ENCODE measurements at regions not wholly inside any gene's neighbourhood (a gene's known extent, or its start where the extent isn't known, plus 50 kb on each side); places are given as distances from the start of the nearest gene placed in this dataset.
"Not testable (repeated sequence)": the region's sequence is repeated elsewhere in the genome, so short reads cannot be mapped to it uniquely, and the experiment has no call there.

DNA sequence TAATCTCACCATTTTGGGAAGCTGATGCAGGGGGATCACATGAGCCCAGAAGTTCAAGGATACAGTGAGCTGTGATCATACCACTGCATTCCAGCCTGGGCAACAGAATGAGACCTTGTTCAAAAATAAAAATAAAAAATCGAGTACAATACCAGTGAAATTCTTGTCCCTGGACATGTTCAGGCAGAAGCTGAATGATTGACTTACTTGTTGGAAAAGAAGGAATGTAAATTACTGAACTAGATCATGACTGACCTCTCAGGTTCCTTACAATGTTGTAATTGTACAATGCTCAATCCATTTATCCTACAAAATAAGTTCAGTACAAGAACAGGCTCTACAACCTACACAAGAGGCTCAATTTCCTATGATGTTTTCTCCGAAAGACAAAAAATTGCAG, 1010.4 kb downstream of the TLE1 start:
- intact Hi-C loops (cut with DNase I; ENCODE audit: low total_unique reads), result no loop called here
- no peak overlapping the region for H3K4me3 ChIP-seq (ENCODE audit: low read depth, poor library complexity, severe bottlenecking)
- TF ChIP-seq, protein P1, sequence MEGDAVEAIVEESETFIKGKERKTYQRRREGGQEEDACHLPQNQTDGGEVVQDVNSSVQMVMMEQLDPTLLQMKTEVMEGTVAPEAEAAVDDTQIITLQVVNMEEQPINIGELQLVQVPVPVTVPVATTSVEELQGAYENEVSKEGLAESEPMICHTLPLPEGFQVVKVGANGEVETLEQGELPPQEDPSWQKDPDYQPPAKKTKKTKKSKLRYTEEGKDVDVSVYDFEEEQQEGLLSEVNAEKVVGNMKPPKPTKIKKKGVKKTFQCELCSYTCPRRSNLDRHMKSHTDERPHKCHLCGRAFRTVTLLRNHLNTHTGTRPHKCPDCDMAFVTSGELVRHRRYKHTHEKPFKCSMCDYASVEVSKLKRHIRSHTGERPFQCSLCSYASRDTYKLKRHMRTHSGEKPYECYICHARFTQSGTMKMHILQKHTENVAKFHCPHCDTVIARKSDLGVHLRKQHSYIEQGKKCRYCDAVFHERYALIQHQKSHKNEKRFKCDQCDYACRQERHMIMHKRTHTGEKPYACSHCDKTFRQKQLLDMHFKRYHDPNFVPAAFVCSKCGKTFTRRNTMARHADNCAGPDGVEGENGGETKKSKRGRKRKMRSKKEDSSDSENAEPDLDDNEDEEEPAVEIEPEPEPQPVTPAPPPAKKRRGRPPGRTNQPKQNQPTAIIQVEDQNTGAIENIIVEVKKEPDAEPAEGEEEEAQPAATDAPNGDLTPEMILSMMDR (IDR thresholded peaks at IDR 0.05), result no peak
- no peak for TF ChIP-seq POLR2A (IDR thresholded peaks at IDR 0.05)
- no peak for DNase-seq (ENCODE audit: low spot score in 2 of 2)
- WGBS, 2 donors, result 62 to 65% methylated on average over 2 of the region's 2 CpGs

DNA sequence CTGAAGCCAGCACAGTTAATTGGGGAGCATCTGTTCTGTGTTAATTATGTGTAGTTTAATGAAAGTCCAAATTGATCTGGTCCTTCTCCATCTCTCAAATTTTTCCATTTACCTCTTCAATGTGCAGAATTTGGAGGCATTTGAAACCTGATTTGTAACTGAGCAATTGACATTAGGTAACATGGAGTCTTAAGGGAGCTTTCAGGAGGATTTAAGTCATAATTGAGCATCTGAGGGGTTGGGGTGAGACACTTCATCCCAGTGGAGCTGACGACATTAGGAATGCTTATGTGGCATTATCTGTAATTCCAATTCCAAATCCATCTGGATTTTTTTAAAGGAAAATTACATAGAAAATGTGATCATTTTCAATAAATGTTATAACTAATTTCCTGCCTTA, 1015.9 kb downstream of the TLE1 start:
- intact Hi-C loops (cut with DNase I; ENCODE audit: low total_unique reads), result no loop called here
- H3K4me3 ChIP-seq (ENCODE audit: low read depth, poor library complexity, severe bottlenecking), result no peak overlapping the region
- no peak for DNase-seq (ENCODE audit: low spot score in 2 of 2)
- 52 to 70% methylated on average over 1 of the region's 1 CpG for WGBS, 2 donors
- TF ChIP-seq, protein P1 (IDR thresholded peaks at IDR 0.05), result no peak
- no peak for TF ChIP-seq POLR2A (IDR thresholded peaks at IDR 0.05)

DNA sequence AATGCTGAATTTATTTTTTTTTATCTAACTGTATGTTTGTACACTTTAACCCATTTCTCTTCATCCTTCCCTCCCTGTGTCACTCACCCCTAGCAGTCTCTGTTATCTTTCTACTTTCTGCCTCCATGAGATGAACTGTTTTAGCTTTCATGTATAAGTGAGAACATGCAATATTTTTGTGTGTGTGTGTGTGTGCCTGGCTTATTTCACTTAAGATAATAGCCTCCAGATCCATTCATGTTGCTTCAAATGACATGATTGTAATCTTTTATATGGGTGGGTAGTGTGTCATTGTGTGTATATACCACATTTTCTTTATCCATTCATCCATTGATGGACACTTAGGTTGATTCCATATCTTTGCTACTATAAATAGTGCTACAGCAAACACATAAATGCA, 1023.9 kb downstream of the TLE1 start:
- intact Hi-C loops (cut with DNase I; ENCODE audit: low total_unique reads), result no loop called here
- DNase-seq (ENCODE audit: low spot score in 2 of 2), result no peak
- no peak for TF ChIP-seq POLR2A (IDR thresholded peaks at IDR 0.05)
- TF ChIP-seq, protein P1 (IDR thresholded peaks at IDR 0.05), result no peak
- H3K4me3 ChIP-seq (ENCODE audit: low read depth, poor library complexity, severe bottlenecking), result no peak overlapping the region

DNA sequence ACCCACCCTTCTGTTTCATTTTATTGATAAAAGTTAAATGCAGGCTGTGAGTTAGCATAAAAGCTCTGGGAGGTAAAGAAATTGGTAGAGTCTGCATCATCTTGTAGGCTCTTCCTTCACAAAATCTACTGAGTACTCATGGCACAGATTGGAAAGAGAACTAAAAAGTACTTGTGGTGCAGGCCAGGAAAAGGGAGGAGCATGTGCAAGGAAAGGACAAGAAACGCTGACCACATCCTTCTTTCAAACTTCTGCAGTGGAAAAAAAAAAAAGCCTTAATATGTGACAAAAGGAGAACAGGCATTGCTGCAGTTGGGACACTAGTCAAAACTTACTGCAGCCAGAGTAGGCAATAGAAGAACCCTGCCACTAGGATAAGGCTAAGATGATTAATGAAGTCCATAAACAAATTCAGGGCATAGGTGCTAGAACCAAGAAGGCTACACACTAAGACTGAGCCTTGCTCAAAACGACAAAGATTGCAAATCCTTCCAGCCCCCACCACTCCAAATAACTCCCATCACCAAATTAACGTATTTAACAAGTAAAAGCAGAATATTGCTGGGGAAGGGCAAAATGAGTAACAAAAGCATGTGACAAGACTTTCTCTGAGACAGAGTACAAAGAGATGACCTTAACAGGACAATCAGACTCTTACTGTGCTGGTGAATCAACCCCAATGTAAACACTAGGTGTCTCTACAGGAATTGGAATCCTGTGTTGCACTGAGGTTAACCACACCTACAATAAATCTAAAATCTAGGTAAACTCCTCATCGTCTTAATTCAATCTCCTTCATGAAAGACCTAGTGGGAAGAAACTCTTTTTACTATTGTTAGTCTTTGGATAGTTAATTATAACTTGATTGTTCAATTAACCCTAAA, 1024.8 kb downstream of the TLE1 start:
- no peak for TF ChIP-seq POLR2A (IDR thresholded peaks at IDR 0.05)
- TF ChIP-seq, protein P1 (IDR thresholded peaks at IDR 0.05), result no peak
- 55 to 57% methylated on average over 4 of the region's 4 CpGs for WGBS, 2 donors
- no peak for DNase-seq (ENCODE audit: low spot score in 2 of 2)
- intact Hi-C loops (cut with DNase I; ENCODE audit: low total_unique reads), result no loop called here
- H3K4me3 ChIP-seq (ENCODE audit: low read depth, poor library complexity, severe bottlenecking), result no peak overlapping the region

DNA sequence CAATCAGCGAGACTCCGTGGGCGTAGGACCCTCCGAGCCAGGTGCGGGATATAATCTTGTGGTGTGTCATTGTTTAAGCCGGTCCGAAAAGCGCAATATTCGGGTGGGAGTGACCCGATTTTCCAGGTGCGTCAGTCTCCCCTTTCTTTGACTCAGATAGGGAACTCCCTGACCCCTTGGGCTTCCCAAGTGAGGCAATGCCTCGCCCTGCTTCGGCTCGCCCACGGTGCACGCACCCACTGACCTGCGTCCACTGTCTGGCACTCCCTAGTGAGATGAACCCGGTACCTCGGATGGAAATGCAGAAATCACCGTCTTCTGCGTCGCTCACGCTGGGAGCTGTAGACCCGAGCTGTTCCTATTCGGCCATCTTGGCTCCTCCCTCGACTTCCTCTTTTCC, 1029.6 kb downstream of the TLE1 start:
- WGBS, 2 donors, result 90 to 96% methylated on average over 26 of the region's 26 CpGs
- DNase-seq (ENCODE audit: low spot score in 2 of 2); intact Hi-C loops (cut with DNase I; ENCODE audit: low total_unique reads); H3K4me3 ChIP-seq (ENCODE audit: low read depth, poor library complexity, severe bottlenecking): not testable (repeated sequence)

DNA sequence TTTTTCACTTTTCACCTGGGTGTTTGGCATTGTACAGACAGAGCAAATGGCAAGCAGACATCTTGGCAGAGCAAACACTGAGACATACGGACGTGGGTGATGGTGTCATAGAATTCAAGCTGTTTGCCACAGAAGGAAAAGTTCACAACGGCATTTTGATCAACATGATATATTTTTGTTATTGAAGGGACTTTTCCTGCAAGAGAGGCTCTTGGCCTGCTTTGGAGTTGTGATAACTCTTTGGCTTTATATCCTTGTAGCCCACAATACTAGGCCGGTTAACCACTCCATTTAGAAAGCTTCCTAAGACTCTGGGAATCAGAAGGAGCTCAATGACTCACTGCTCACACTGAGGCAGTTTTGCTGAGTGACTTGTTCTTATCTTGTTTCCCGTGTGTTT, 1038.3 kb downstream of the TLE1 start:
- no peak overlapping the region for H3K4me3 ChIP-seq (ENCODE audit: low read depth, poor library complexity, severe bottlenecking)
- intact Hi-C loops (cut with DNase I; ENCODE audit: low total_unique reads), result no loop called here
- TF ChIP-seq POLR2A (IDR thresholded peaks at IDR 0.05), result no peak
- TF ChIP-seq, protein P1 (IDR thresholded peaks at IDR 0.05), result no peak
- DNase-seq (ENCODE audit: low spot score in 2 of 2), result no peak
- WGBS, 2 donors, result 35% methylated on average over 5 of the region's 5 CpGs
